SU-DHL-6 (cell line): ENCODE measurements at regions not wholly inside any gene's neighbourhood (a gene's known extent, or its start where the extent isn't known, plus 50 kb on each side); places are given as distances from the start of the nearest gene placed in this dataset.

Experiments
- H2AFZ ChIP-seq: fragments of 200-600 bp; sonication (generic); 2 replicates; pipeline ENCODE4 v1.6.1; 2014; ENCODE audit warnings: low read depth, mild to moderate bottlenecking, moderate library complexity, mixed read lengths, antibody characterized with exemption, low read length; ENCODE audit not compliant: severe bottlenecking
- H3F3A ChIP-seq: fragments of 200-600 bp; shearing (Covaris generic); 2 replicates; pipeline ENCODE4 v1.6.0; 2016; ENCODE audit warnings: antibody characterized with exemption, mild to moderate bottlenecking; ENCODE audit not compliant: insufficient read depth
- H3K27ac ChIP-seq: fragments of 200-600 bp; sonication (generic); 2 replicates; pipeline ENCODE4 v1.5.1; 2016; ENCODE audit warnings: low read depth, mild to moderate bottlenecking, low read length, moderate library complexity, mixed read lengths
- H3K27me3 ChIP-seq: fragments of 200-600 bp; sonication (generic), shearing (Covaris generic); 2 replicates; pipeline ENCODE4 v1.6.0; 2014; ENCODE audit warnings: mild to moderate bottlenecking, low read length
- H3K36me3 ChIP-seq: fragments of 200-600 bp; sonication (generic); 2 replicates; pipeline ENCODE4 v1.6.1; 2014; ENCODE audit warnings: mild to moderate bottlenecking, low read length, mixed read lengths
- H3K4me2 ChIP-seq: fragments of 300-600, 200-600 bp; shearing (Covaris generic), sonication (generic); 2 replicates; pipeline ENCODE4 v1.6.0; 2014; ENCODE audit warnings: low read length, low read depth, mild to moderate bottlenecking; ENCODE audit not compliant: poor library complexity, severe bottlenecking
- H3K4me3 ChIP-seq: fragments of 200-600 bp; sonication (generic); 2 replicates; pipeline ENCODE4 v1.5.1; 2014; ENCODE audit warnings: antibody characterized with exemption, low read length, mild to moderate bottlenecking, mixed read lengths; ENCODE audit not compliant: insufficient read depth, poor library complexity, severe bottlenecking
- H3K79me2 ChIP-seq: fragments of 200-600 bp; sonication (generic); 2 replicates; pipeline ENCODE4 v1.6.1; 2014; ENCODE audit warnings: mild to moderate bottlenecking, low read length, moderate library complexity; ENCODE audit not compliant: insufficient read depth
- H3K9ac ChIP-seq: fragments of 200-600 bp; sonication (generic); 2 replicates; pipeline ENCODE4 v1.7.0; 2014; ENCODE audit warnings: mild to moderate bottlenecking, low read length
- H3K9me2 ChIP-seq: fragments of 200-600 bp; sonication (generic); replicated peaks from 2 replicates; pipeline ENCODE4 v1.6.1; 2014; ENCODE audit warnings: low read length; ENCODE audit not compliant: insufficient read depth
- H3K9me3 ChIP-seq: fragments of 200-600 bp; sonication (generic); 2 replicates; pipeline ENCODE4 v1.6.1; 2014; ENCODE audit warnings: low read length, mixed read lengths; ENCODE audit not compliant: insufficient read depth
- H4K20me1 ChIP-seq: fragments of 200-600 bp; sonication (generic); 2 replicates; pipeline ENCODE4 v1.6.1; 2014; ENCODE audit warnings: low read depth, mild to moderate bottlenecking, antibody characterized with exemption, low read length, moderate library complexity, mixed read lengths
- CTCF ChIP-seq: fragments of 200-600 bp; sonication (generic); IDR thresholded peaks from one replicate; pipeline ENCODE4 v1.5.1; 2017; ENCODE audit warnings: antibody characterized with exemption, mild to moderate bottlenecking, low read length, moderate library complexity; ENCODE audit not compliant: insufficient read depth, poor library complexity, severe bottlenecking
- EZH2phosphoT487 ChIP-seq: fragments of 200-600 bp; sonication (generic), shearing (Covaris generic); conservative IDR thresholded peaks from 2 replicates; pipeline ENCODE4 v1.6.1; 2018; ENCODE audit warnings: mild to moderate bottlenecking, antibody characterized with exemption, low read length, moderate library complexity, mixed read lengths

GRCh38 chr14:22476887-22477286 lies 112.1 kb downstream of the DAD1 start:
- no peak overlapping the region for H2AFZ ChIP-seq
- H3K4me3 ChIP-seq: no peak overlapping the region
- no peaks in the 10 kb centered on the region for H3K27me3 ChIP-seq
- H3K79me2 ChIP-seq: peaks cover 4% of the 10 kb centered on the region; the same call in 1 of the 2 replicates
- TF ChIP-seq EZH2phosphoT487 (no peak), CTCF (no peak)
- peak overlapping the region; percentile 91 for H3K4me2 ChIP-seq
- H3K9me2 ChIP-seq: no peaks in the 10 kb centered on the region
- no peaks in the 10 kb centered on the region for H3K36me3 ChIP-seq
- peaks cover 69% of the 10 kb centered on the region for H3F3A ChIP-seq
- H3K27ac ChIP-seq: peak overlapping the region; percentile 96
- H3K9me3 ChIP-seq: no peaks in the 10 kb centered on the region
- H3K9ac ChIP-seq: peak overlapping the region; percentile 60
- H4K20me1 ChIP-seq: no peaks in the 10 kb centered on the region

GRCh38 chr14:22476005-22476751 lies 112.8 kb downstream of the DAD1 start:
- Histone ChIP-seq H3K4me3 (peak overlapping the region; percentile 7), H3F3A (peaks cover 62% of the 10 kb centered on the region), H4K20me1 (no peaks in the 10 kb centered on the region), H3K79me2 (peaks cover 4% of the 10 kb centered on the region; the same call in 1 of the 2 replicates), H3K9me3 (no peaks in the 10 kb centered on the region), H3K9me2 (no peaks in the 10 kb centered on the region), H3K27ac (peak overlapping the region; percentile 96), H2AFZ (peak overlapping the region; percentile 3), H3K36me3 (no peaks in the 10 kb centered on the region), H3K9ac (peak overlapping the region; percentile 60), H3K4me2 (peak overlapping the region; percentile 91), H3K27me3 (no peaks in the 10 kb centered on the region)
- TF ChIP-seq EZH2phosphoT487: no peak

GRCh38 chr14:22475381-22475780 lies 113.6 kb downstream of the DAD1 start:
- H3K27me3 ChIP-seq: no peaks in the 10 kb centered on the region
- peak overlapping the region; percentile 91 for H3K4me2 ChIP-seq
- H3K9ac ChIP-seq: peak overlapping the region; percentile 60

More at GRCh38 chr14:22475381-22475780, 113.6 kb downstream of the DAD1 start:
- no peak for TF ChIP-seq EZH2phosphoT487
- no peak for TF ChIP-seq CTCF
- Histone ChIP-seq H3K27ac (peak overlapping the region; percentile 96), H3K9me2 (no peaks in the 10 kb centered on the region), H3K36me3 (no peaks in the 10 kb centered on the region), H3F3A (peaks cover 54% of the 10 kb centered on the region), H4K20me1 (no peaks in the 10 kb centered on the region), H3K9me3 (no peaks in the 10 kb centered on the region), H2AFZ (peak overlapping the region; percentile 28), H3K79me2 (no peaks in the 10 kb centered on the region), H3K4me3 (no peak overlapping the region)
